HCT116 (cell line): ENCODE measurements at regions not wholly inside any gene's neighbourhood (a gene's known extent, or its start where the extent isn't known, plus 50 kb on each side); places are given as distances from the start of the nearest gene placed in this dataset.

Experiments used
- CTCF ChIP-seq, 3 experiments: fragments of 200-600 bp in 1 of 3; sonication (generic) in 1 of 3; IDR thresholded peaks in 2 of 3; conservative IDR thresholded peaks in 1 of 3; 2 replicates each; pipeline ENCODE4 v1.5.1; 2012 to 2017; ENCODE audit warnings: low read depth in 2 of 3, low read length in 2 of 3, antibody characterized with exemption in 1 of 3, borderline replicate concordance in 1 of 3, control low read depth in 1 of 3, mild to moderate bottlenecking in 1 of 3, mixed read lengths in 1 of 3, mixed run types in 1 of 3, moderate library complexity in 1 of 3; ENCODE audit not compliant: insufficient read depth in 1 of 3
- ELF1 ChIP-seq: IDR thresholded peaks from 2 replicates; pipeline ENCODE4 v1.6.1; 2012; ENCODE audit warnings: low read depth, borderline replicate concordance
- EZH2 ChIP-seq: fragments of 200-600 bp; sonication (generic); IDR thresholded peaks from 2 replicates; pipeline ENCODE4 v1.6.1; 2017; ENCODE audit warnings: antibody characterized with exemption, mixed run types
- MAX ChIP-seq: IDR thresholded peaks from 2 replicates; pipeline ENCODE4 v1.6.1; 2012
- POLR2A ChIP-seq: IDR thresholded peaks from 2 replicates; pipeline ENCODE4 v1.7.0; 2011; ENCODE audit warnings: borderline replicate concordance; ENCODE audit not compliant: insufficient read depth, insufficient read length; ENCODE audit errors: extremely low read depth
- POLR2AphosphoS5 ChIP-seq: IDR thresholded peaks from 2 replicates; pipeline ENCODE4 v1.6.1; 2011; ENCODE audit warnings: mild to moderate bottlenecking, low read depth, low read length, moderate library complexity
- REST ChIP-seq: IDR thresholded peaks from 2 replicates; pipeline ENCODE4 v1.6.1; 2012; ENCODE audit warnings: low read depth
- SP1 ChIP-seq: IDR thresholded peaks from 2 replicates; pipeline ENCODE4 v1.6.1; 2012; ENCODE audit warnings: low read depth
- SRF ChIP-seq: IDR thresholded peaks from 2 replicates; pipeline ENCODE4 v1.6.1; 2012; ENCODE audit warnings: low read depth

GRCh38 chr11:13596611-13597326 lies 71.7 kb upstream of the FAR1 start:
- no peak for TF ChIP-seq CTCF (IDR thresholded peaks at IDR 0.05 in 2 of 3, conservative IDR thresholded peaks at IDR 0.05 in 1 of 3; ENCODE audit: borderline replicate concordance in 1 of 3, insufficient read depth in 1 of 3, low read depth in 2 of 3, low read length in 2 of 3)
- TF ChIP-seq POLR2AphosphoS5, result no peak
- TF ChIP-seq EZH2, result no peak
- no peak for TF ChIP-seq SRF
- no peak for TF ChIP-seq ELF1
- no peak for TF ChIP-seq POLR2A
- no peak for TF ChIP-seq MAX
- no peak for TF ChIP-seq SP1
- TF ChIP-seq REST, result no peak
